ENCODE measurements at regions not wholly inside any gene's neighbourhood (a gene's known extent, or its start where the extent isn't known, plus 50 kb on each side); places are given as distances from the start of the nearest gene placed in this dataset.

DNA sequence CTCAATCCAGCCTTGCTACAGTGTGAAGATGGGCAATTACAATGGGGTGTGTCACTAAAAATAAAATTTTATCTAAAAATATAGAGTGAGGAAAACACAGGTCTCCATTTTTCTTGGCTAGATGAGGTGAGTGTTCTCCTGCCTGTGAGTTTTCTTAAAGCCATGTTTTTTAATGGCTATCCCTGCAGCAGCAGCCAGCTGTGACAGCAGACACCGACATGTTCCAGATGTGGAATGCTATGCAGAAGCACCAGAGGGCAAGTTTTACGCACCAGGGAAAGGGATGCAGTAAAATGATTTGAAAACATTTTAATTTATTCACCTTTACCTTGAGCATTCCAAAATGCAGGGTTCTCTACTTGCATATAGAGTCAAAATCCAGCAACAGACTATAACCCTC, 577.0 kb upstream of the STXBP6 start:
- no peaks in the 10 kb centered on the region for H3K9me3 ChIP-seq
- no peak overlapping the region for H3K4me3 ChIP-seq (ENCODE audit: low read depth in 2 of 2, low read length in 1 of 2)
- H3K9ac ChIP-seq = no peak overlapping the region
- no peak for DNase-seq
- no peaks in the 10 kb centered on the region for H3K36me3 ChIP-seq (replicated peaks in 1 of 2; ENCODE audit: control insufficient read depth in 1 of 2, insufficient read depth in 2 of 2, low read length in 1 of 2)
- no peaks in the 10 kb centered on the region for H3K79me2 ChIP-seq (ENCODE audit: insufficient read depth)
- CTCF ChIA-PET = no interaction called here
- TF ChIP-seq CHD2 (IDR thresholded peaks at IDR 0.05; ENCODE audit: low read length, partially characterized antibody) = no peak
- no peak for TF ChIP-seq SMC3 (IDR thresholded peaks at IDR 0.05; ENCODE audit: low read depth, low read length)
- TF ChIP-seq TCF12 (IDR thresholded peaks at IDR 0.05) = no peak
- no peak for TF ChIP-seq TEAD4 (IDR thresholded peaks at IDR 0.05; ENCODE audit: borderline replicate concordance, insufficient read depth)
- TF ChIP-seq NFIC (IDR thresholded peaks at IDR 0.05; ENCODE audit: borderline replicate concordance) = no peak
- TF ChIP-seq, protein P1, sequence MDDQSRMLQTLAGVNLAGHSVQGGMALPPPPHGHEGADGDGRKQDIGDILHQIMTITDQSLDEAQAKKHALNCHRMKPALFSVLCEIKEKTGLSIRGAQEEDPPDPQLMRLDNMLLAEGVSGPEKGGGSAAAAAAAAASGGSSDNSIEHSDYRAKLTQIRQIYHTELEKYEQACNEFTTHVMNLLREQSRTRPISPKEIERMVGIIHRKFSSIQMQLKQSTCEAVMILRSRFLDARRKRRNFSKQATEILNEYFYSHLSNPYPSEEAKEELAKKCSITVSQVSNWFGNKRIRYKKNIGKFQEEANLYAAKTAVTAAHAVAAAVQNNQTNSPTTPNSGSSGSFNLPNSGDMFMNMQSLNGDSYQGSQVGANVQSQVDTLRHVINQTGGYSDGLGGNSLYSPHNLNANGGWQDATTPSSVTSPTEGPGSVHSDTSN (IDR thresholded peaks at IDR 0.05) = no peak
- TF ChIP-seq, protein P2, sequence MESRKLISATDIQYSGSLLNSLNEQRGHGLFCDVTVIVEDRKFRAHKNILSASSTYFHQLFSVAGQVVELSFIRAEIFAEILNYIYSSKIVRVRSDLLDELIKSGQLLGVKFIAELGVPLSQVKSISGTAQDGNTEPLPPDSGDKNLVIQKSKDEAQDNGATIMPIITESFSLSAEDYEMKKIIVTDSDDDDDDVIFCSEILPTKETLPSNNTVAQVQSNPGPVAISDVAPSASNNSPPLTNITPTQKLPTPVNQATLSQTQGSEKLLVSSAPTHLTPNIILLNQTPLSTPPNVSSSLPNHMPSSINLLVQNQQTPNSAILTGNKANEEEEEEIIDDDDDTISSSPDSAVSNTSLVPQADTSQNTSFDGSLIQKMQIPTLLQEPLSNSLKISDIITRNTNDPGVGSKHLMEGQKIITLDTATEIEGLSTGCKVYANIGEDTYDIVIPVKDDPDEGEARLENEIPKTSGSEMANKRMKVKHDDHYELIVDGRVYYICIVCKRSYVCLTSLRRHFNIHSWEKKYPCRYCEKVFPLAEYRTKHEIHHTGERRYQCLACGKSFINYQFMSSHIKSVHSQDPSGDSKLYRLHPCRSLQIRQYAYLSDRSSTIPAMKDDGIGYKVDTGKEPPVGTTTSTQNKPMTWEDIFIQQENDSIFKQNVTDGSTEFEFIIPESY (IDR thresholded peaks at IDR 0.05; ENCODE audit: borderline replicate concordance, low read depth) = no peak
- no peak for TF ChIP-seq RFX5 (IDR thresholded peaks at IDR 0.05; ENCODE audit: low read length)
- TF ChIP-seq, protein P3, sequence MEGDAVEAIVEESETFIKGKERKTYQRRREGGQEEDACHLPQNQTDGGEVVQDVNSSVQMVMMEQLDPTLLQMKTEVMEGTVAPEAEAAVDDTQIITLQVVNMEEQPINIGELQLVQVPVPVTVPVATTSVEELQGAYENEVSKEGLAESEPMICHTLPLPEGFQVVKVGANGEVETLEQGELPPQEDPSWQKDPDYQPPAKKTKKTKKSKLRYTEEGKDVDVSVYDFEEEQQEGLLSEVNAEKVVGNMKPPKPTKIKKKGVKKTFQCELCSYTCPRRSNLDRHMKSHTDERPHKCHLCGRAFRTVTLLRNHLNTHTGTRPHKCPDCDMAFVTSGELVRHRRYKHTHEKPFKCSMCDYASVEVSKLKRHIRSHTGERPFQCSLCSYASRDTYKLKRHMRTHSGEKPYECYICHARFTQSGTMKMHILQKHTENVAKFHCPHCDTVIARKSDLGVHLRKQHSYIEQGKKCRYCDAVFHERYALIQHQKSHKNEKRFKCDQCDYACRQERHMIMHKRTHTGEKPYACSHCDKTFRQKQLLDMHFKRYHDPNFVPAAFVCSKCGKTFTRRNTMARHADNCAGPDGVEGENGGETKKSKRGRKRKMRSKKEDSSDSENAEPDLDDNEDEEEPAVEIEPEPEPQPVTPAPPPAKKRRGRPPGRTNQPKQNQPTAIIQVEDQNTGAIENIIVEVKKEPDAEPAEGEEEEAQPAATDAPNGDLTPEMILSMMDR (IDR thresholded peaks at IDR 0.05) = no peak
- TF ChIP-seq EZH2phosphoT487 (IDR thresholded peaks at IDR 0.05; ENCODE audit: borderline replicate concordance, low read depth) = no peak
- TF ChIP-seq FOXJ3 (CRISPR knock-in tag; IDR thresholded peaks at IDR 0.05) = no peak
- TF ChIP-seq GABPA (IDR thresholded peaks at IDR 0.05; ENCODE audit: low read depth) = no peak
- TF ChIP-seq, protein P4, sequence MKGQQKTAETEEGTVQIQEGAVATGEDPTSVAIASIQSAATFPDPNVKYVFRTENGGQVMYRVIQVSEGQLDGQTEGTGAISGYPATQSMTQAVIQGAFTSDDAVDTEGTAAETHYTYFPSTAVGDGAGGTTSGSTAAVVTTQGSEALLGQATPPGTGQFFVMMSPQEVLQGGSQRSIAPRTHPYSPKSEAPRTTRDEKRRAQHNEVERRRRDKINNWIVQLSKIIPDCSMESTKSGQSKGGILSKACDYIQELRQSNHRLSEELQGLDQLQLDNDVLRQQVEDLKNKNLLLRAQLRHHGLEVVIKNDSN (IDR thresholded peaks at IDR 0.05; ENCODE audit: borderline replicate concordance, low read depth) = no peak
- no peak for TF ChIP-seq EP300 (IDR thresholded peaks at IDR 0.05; ENCODE audit: borderline replicate concordance in 1 of 2, low read depth in 1 of 2, low read length in 1 of 2)
- TF ChIP-seq MEF2A (IDR thresholded peaks at IDR 0.05; ENCODE audit: borderline replicate concordance, low read depth) = no peak
- no peaks in the 10 kb centered on the region for H3K9me2 ChIP-seq
- H3K4me2 ChIP-seq = no peak overlapping the region
- H2AFZ ChIP-seq (ENCODE audit: low read depth) = no peak overlapping the region
- WGBS (ENCODE audit: low lambda C conversion rate) = 0% methylated on average over 2 of the region's 2 CpGs
- POLR2A ChIA-PET = no interaction called here
- no peak overlapping the region for H3K27ac ChIP-seq (ENCODE audit: low read depth in 2 of 2, low read length in 1 of 2)
- no peaks in the 10 kb centered on the region for H3K27me3 ChIP-seq (ENCODE audit: insufficient read depth)
- no peaks in the 10 kb centered on the region for H4K20me1 ChIP-seq (ENCODE audit: insufficient read depth)
- no peaks in the 10 kb centered on the region for H3F3A ChIP-seq (replicated peaks; ENCODE audit: insufficient read depth)
- no peaks in the 10 kb centered on the region for H3K4me1 ChIP-seq (ENCODE audit: control insufficient read depth in 1 of 2, insufficient read depth in 2 of 2, low read depth in 1 of 2, low read length in 1 of 2)

Data from SK-N-SH (cell line).